ENCODE measurements at regions not wholly inside any gene's neighbourhood (a gene's known extent, or its start where the extent isn't known, plus 50 kb on each side); places are given as distances from the start of the nearest gene placed in this dataset.

DNA sequence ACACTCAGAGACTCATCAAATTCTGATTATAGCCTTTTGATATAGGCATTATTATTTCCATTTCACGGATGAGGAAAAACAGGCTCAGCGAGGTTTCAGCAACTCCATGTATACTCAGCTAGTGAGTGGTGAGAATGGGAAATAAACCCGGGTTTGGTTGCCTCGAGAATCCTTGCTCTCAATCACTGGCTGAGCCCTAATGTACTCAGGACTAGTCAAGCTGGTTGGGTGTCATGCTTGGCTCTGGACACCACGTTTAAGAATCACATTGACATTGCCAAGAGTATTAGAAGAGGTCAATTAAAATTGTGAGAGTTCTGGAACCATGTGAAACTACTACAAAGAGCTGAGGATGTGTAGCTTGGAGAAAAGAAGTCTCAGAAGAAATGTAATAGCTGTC is 444.5 kb downstream of the MFSD1 start:
- DNase-seq (ENCODE audit: low read depth) = no peak
- TF ChIP-seq, protein P1, sequence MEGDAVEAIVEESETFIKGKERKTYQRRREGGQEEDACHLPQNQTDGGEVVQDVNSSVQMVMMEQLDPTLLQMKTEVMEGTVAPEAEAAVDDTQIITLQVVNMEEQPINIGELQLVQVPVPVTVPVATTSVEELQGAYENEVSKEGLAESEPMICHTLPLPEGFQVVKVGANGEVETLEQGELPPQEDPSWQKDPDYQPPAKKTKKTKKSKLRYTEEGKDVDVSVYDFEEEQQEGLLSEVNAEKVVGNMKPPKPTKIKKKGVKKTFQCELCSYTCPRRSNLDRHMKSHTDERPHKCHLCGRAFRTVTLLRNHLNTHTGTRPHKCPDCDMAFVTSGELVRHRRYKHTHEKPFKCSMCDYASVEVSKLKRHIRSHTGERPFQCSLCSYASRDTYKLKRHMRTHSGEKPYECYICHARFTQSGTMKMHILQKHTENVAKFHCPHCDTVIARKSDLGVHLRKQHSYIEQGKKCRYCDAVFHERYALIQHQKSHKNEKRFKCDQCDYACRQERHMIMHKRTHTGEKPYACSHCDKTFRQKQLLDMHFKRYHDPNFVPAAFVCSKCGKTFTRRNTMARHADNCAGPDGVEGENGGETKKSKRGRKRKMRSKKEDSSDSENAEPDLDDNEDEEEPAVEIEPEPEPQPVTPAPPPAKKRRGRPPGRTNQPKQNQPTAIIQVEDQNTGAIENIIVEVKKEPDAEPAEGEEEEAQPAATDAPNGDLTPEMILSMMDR (IDR thresholded peaks at IDR 0.05; ENCODE audit: low read depth, low read length, missing control alignments) = no peak
- H3K4me3 ChIP-seq (ENCODE audit: low read depth, low read length) = no peak overlapping the region

DNA sequence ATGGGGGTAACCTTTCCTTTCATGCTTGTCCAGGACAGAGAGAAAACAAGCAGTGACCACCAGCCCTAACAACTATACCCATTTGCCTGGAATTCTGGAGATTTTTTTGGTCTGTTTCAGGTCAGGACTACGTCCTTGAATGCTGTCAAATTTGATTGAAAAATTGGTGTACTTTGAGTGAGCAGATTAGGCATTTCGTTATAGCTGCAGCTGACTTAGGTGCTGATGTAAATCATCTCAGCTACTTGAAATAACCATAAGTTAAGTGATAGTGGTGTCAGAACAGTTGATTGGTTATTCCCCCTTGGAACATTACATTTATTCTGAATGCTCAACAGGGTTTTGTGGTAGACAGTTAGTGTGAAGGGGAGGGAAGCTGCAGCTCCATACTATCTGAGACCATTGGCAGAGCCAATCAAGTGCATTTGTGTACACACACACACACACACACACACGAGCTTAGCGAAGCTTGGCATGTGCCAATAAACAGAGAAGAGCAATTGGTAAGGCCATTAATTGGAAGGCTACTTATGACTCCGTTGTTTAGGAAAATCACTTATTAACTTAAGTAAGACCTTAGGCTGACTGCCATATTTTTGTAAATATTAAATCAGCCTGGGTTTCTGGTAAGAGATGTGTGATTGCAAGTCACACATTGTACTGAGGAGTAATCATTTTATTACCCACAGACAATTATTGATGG is 447.8 kb downstream of the MFSD1 start:
- DNase-seq (ENCODE audit: low read depth) = no peak
- TF ChIP-seq, protein P1 (IDR thresholded peaks at IDR 0.05; ENCODE audit: low read depth, low read length, missing control alignments) = no peak
- no peak overlapping the region for H3K4me3 ChIP-seq (ENCODE audit: low read depth, low read length)

DNA sequence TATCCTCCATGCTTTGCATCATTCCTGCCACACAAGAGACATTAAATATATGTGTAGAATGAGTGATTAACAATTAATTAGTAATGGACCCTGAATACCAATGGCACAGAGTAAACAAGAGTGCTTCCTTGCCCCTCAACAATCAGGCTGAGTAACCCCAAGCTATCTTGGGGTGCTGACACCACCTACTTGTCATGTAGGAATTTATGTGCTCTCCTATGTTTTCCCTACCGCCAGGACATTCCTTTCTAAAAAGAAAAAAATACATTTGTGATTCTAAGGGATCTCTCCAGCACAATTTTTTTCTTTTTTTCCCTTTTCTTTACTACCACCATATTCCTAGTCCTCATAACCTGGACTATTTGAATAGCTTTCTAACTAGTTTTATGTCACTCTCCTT is 449.1 kb downstream of the MFSD1 start:
- DNase-seq (ENCODE audit: low read depth) = no peak
- TF ChIP-seq, protein P1 (IDR thresholded peaks at IDR 0.05; ENCODE audit: low read depth, low read length, missing control alignments) = no peak
- no peak overlapping the region for H3K4me3 ChIP-seq (ENCODE audit: low read depth, low read length)

DNA sequence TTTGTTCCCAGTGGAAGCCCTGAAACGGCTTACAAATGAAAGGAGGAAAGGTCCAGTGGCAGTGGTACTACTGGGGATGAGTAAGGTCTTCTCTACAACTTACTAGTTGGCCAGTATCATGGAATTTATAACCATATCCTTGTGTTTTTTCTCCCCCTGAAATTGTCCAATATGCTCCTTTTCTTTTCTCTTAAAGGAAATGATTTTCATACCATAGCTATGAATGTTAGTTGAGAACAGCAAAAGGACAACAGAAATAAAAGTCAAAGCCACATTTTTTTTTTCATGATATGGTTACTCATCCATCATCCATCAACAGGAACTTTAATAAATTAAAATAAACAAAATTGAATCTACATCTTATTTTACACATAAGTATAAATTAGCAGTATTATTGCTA is 450.4 kb downstream of the MFSD1 start:
- H3K4me3 ChIP-seq (ENCODE audit: low read depth, low read length) = no peak overlapping the region
- DNase-seq (ENCODE audit: low read depth) = no peak
- TF ChIP-seq, protein P1 (IDR thresholded peaks at IDR 0.05; ENCODE audit: low read depth, low read length, missing control alignments) = no peak

DNA sequence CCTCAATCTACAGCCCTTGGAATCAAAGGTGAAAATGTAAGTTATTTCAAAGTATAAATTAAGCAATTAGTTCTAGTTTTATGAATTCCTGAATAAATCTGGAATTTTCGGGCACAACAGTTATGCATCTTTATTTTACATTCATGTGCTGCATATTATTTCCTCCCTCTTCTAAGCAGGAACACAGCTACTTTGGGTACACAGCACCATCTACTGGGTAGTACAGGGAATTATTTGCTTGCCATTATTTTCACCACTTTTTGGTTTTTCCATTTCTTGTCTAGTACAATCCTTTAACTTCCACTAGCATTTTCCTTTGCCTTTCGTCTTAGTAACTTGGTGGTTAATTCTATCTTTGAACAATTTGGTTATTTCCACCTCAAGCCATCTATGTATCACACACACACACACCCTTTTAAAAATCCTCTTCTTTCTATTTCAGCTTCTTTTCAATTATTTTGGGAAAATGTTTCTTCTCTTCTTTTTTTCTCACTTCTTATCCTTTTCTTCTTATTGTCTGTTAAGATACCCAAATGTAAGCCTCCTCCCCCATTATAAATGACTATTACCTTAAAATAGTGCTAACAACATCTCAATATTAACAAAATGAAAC is 451.0 kb downstream of the MFSD1 start:
- TF ChIP-seq, protein P1 (IDR thresholded peaks at IDR 0.05; ENCODE audit: low read depth, low read length, missing control alignments) = peak; percentile 54
- peak; percentile 29 for DNase-seq (ENCODE audit: low read depth)
- no peak overlapping the region for H3K4me3 ChIP-seq (ENCODE audit: low read depth, low read length)

DNA sequence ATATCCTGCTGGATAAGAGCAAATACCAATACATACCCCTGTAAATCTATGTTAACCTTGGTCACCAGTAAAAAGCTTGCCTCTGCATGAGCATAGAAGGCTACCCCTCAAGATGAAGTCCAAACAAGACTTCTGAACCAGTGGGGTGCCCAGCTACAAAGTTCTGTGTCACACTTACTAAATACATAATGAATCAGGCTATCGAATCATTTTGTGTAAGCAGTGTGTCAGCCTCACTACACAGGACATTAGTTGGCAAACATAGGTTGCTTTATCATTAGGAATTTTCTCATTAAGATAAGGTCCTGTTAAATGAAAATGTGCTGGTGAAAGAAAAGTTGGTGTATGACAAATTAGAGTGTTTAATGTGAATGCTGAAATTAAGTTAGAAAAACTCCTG is 452.0 kb downstream of the MFSD1 start:
- H3K4me3 ChIP-seq (ENCODE audit: low read depth, low read length) = no peak overlapping the region
- TF ChIP-seq, protein P1 (IDR thresholded peaks at IDR 0.05; ENCODE audit: low read depth, low read length, missing control alignments) = no peak
- DNase-seq (ENCODE audit: low read depth) = no peak

DNA sequence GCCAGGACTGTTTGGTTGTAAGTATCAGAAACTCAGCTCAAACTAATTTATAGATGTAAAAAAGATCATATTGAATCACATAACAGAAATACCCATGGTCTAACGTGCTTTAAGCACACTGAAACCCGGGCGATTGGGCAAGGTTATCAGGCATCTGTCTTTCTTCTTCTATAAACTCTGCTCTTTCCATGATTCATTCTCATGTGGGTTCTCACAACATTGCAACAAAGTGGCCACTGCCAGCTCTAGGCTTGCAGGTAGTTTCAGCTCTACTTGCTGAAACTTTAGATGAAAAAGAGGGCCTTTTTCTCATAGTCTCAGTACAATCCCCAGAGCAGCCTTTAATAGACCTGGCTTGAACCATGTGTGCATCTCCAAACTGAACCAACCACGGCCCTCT is 456.1 kb downstream of the MFSD1 start:
- no peak overlapping the region for H3K4me3 ChIP-seq (ENCODE audit: low read depth, low read length)
- TF ChIP-seq, protein P1 (IDR thresholded peaks at IDR 0.05; ENCODE audit: low read depth, low read length, missing control alignments) = no peak
- no peak for DNase-seq (ENCODE audit: low read depth)

All from GM12864 (cell line).